Kidney epithelial cell (primary cell): ENCODE measurements at regions not wholly inside any gene's neighbourhood (a gene's known extent, or its start where the extent isn't known, plus 50 kb on each side); places are given as distances from the start of the nearest gene placed in this dataset.

Experiments
- DNase-seq: peaks from one replicate; pipeline ENCODE4 v3.0.0-alpha.2; 2010; ENCODE audit warnings: low read depth
- H3K27me3 ChIP-seq: 2 replicates; pipeline ENCODE4 v1.6.0; 2011; ENCODE audit warnings: low read length; ENCODE audit not compliant: control insufficient read depth, insufficient read depth
- H3K36me3 ChIP-seq: 2 replicates; pipeline ENCODE4 v1.5.1; 2011; ENCODE audit warnings: low read length; ENCODE audit not compliant: control insufficient read depth, insufficient read depth
- H3K4me3 ChIP-seq: 2 replicates; pipeline ENCODE4 v1.5.1; 2011; ENCODE audit warnings: low read depth, mild to moderate bottlenecking, control low read depth, low read length
- TF ChIP-seq, protein P1 (sequence below): IDR thresholded peaks from 2 replicates; pipeline ENCODE4 v1.5.1; 2011; ENCODE audit warnings: mild to moderate bottlenecking, moderate library complexity, low read length, control low read depth, inconsistent platforms; ENCODE audit not compliant: insufficient read depth, poor library complexity, severe bottlenecking

- TF ChIP-seq, protein P1, sequence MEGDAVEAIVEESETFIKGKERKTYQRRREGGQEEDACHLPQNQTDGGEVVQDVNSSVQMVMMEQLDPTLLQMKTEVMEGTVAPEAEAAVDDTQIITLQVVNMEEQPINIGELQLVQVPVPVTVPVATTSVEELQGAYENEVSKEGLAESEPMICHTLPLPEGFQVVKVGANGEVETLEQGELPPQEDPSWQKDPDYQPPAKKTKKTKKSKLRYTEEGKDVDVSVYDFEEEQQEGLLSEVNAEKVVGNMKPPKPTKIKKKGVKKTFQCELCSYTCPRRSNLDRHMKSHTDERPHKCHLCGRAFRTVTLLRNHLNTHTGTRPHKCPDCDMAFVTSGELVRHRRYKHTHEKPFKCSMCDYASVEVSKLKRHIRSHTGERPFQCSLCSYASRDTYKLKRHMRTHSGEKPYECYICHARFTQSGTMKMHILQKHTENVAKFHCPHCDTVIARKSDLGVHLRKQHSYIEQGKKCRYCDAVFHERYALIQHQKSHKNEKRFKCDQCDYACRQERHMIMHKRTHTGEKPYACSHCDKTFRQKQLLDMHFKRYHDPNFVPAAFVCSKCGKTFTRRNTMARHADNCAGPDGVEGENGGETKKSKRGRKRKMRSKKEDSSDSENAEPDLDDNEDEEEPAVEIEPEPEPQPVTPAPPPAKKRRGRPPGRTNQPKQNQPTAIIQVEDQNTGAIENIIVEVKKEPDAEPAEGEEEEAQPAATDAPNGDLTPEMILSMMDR: no peak
- H3K36me3 ChIP-seq: no peaks in the 10 kb centered on the region
- DNase-seq: no peak
- no peaks in the 10 kb centered on the region for H3K27me3 ChIP-seq
- H3K4me3 ChIP-seq: no peak overlapping the region
Measured at GRCh38 chr21:34261841-34262468, 101.9 kb upstream of the KCNE2 start.

GRCh38 chr21:34262469-34262845 is 101.3 kb upstream of the KCNE2 start:
- DNase-seq: no peak
- TF ChIP-seq, protein P1: no peak
- Histone ChIP-seq H3K27me3 (no peaks in the 10 kb centered on the region), H3K4me3 (no peak overlapping the region), H3K36me3 (no peaks in the 10 kb centered on the region)

DNA sequence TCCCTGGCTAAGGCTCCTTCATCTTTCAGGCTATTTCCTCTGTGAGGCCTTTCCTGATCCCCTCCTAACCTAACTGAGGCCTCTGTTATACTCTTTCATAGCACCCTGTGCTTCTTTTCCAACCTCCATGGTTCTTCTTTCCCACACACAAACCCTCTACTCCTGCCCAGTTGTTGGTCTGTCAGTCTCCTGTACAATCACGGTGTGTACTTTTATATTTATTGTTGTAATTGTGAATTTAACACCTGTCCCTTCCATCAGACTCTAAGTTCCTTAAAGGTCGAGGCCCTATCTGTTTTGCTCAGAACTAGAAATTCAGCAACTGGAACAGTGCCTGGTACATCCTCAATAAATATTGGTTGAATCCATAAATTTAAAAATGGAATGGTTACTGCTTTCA is 100.2 kb upstream of the KCNE2 start:
- no peaks in the 10 kb centered on the region for H3K36me3 ChIP-seq
- TF ChIP-seq, protein P1: no peak
- DNase-seq: no peak
- no peak overlapping the region for H3K4me3 ChIP-seq
- no peaks in the 10 kb centered on the region for H3K27me3 ChIP-seq

DNA sequence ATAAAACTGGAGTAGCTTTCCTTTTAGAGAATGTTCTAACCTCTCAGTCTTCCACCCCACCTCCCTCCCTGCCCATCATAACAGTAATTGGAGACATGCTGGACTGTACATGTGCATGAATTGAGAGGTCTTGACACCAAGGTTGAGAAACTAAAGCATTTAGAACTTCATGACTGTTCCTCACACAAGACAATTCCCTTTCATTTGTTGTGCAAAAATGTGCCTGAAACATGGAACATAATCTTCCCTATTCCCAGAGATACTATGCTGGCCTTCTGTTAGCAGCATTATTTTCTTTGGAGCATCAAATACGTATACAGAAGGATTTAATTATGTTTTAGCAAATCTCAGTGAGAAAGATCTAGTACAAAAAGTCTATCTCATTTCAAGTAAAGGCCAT is 97.5 kb upstream of the KCNE2 start:
- DNase-seq: no peak
- Histone ChIP-seq H3K36me3 (no peaks in the 10 kb centered on the region), H3K27me3 (no peaks in the 10 kb centered on the region), H3K4me3 (no peak overlapping the region)
- TF ChIP-seq, protein P1: no peak

- H3K36me3 ChIP-seq: no peaks in the 10 kb centered on the region
- H3K4me3 ChIP-seq: no peak overlapping the region
- DNase-seq: no peak
- no peaks in the 10 kb centered on the region for H3K27me3 ChIP-seq
- TF ChIP-seq, protein P1: no peak
Measured at GRCh38 chr21:34268493-34268892, 95.3 kb upstream of the KCNE2 start.

DNA sequence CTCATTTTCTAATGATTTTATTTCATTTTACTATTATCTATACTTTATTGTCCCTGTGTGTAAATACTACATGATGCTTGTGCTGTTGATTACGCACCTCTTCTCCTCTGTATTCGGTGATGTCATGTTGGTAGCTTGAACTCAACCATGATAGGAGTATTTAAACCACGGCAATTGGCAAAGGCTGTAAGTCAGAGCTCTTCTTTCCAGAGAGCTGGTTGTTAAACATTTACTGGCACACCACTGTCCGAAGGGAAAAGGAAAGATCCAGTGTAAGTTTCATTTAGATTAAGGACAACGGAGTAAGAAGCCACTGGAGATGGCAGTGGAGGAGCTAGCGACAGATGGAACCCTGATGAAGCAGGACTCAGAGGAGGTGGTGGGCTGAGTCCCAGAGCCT is 93.4 kb upstream of the KCNE2 start:
- Histone ChIP-seq H3K36me3 (no peaks in the 10 kb centered on the region), H3K4me3 (no peak overlapping the region), H3K27me3 (no peaks in the 10 kb centered on the region)
- DNase-seq: no peak
- TF ChIP-seq, protein P1: no peak
